Cardiac septum (tissue), 1 donor: ENCODE measurements at regions not wholly inside any gene's neighbourhood (a gene's known extent, or its start where the extent isn't known, plus 50 kb on each side); places are given as distances from the start of the nearest gene placed in this dataset.

ENCODE experiments used
- DNase-seq: peaks from one replicate; pipeline ENCODE4 v3.0.0-alpha.2; 2020; ENCODE audit warnings: low spot score
- intact Hi-C: fragments of 100-400 bp; cut with DNase I; formaldehyde crosslinking; loops from one replicate; pipeline ENCODE4 v1.14.0; 2022
- donor health status: DM: no; HTN: no; CAD: no.

DNA sequence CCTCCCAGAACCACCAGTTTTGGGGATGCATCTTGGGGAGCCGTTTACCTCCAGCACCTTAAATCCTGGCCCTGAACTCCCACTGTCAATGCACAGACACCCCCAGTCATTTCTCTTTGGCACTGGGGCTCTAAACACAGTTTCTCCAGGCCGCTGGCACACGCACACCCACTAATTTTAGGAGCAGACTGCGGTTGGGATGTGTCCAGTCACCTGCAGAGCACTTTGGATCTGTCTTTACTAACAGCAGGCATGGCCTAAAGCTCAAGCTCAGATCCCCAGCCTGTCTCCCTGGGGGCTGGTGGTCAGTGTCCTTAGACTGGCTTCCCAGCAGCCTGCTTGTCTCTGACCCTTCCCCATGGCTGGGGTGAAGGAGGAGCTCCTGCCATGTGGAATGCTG, 49.9 kb downstream of the SYNE3 start:
- no peak for DNase-seq
- intact Hi-C loops: no loop called here

DNA sequence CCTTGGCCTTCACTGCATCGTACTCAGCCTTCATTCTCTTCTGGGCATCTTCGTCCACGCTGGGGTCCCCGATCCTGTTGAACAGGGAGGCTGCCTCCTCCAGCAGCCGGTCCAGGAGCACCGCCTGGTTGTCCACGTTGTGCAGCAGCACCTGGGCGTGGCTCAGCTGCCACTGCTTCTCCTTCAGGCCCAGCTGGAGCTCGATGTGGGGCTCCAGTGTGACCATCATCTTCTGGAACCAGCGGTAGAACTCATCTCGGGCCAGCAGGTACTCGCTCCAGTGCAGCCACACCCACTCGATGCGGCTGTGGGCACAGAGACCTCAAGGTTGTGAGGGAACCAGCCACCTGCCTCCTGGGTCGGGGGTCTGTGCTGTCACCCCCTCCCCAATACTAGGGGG, 50.5 kb downstream of the SYNE3 start:
- DNase-seq: no peak
- intact Hi-C loops: no loop called here

DNA sequence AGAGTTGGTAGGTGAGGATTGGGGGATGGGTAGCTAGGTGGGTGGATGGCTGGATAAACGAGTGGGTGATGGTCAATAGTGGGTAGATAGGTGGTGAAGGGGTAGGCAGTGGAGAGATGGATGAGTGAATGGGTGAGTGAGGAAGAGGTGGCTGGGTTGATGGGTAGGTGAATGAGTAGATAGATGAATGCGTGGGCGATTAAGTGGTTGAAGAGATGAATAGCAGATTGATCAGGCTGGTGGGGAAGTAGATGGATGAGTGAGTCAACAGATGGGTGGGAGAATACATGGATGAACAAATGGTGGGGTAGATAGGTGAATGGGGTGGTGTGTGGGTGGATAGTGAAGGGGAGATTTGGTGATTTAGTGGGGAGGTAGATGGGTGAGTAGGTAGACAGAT, 51.1 kb downstream of the SYNE3 start:
- intact Hi-C loops: no loop called here
- no peak for DNase-seq

DNA sequence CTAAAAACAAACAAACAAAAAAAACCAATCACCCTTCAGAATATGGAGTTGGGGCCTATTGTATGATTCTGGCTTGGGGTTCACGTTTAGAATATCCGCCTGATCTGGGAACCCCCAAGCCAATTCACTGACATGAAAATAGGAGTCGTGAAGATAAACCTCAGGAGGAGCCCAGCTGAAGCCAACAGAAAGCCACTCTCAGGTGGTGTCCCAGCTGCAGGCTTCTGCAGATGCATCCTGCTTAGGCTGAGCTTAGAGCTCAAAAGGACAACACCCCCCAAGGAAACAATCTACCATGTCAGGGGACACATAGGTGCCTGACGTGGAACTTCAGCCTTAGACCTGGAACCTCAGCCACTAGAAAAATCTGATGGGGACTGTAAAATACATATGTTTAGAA, 51.9 kb downstream of the SYNE3 start:
- no peak for DNase-seq
- intact Hi-C loops: no loop called here

DNA sequence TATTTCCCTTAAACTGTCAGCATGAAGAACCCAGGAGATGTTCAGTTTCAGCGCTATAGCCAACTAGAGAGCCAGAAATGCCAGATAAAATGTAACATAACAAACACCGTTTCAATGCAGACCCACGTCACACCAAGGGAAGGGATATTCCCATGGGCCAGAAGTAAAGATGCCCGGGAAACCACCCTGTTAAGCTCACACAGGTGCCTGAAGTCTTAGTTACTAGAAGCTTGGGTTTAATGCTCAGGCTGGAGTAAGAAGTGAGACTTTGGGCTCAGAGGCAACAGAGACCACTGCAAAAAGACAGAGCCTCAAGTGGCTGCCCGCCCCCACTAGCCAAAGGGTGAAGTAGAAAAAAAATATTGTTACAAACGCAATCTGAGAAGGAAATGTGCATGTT, 52.3 kb downstream of the SYNE3 start:
- intact Hi-C loops: no loop called here

DNA sequence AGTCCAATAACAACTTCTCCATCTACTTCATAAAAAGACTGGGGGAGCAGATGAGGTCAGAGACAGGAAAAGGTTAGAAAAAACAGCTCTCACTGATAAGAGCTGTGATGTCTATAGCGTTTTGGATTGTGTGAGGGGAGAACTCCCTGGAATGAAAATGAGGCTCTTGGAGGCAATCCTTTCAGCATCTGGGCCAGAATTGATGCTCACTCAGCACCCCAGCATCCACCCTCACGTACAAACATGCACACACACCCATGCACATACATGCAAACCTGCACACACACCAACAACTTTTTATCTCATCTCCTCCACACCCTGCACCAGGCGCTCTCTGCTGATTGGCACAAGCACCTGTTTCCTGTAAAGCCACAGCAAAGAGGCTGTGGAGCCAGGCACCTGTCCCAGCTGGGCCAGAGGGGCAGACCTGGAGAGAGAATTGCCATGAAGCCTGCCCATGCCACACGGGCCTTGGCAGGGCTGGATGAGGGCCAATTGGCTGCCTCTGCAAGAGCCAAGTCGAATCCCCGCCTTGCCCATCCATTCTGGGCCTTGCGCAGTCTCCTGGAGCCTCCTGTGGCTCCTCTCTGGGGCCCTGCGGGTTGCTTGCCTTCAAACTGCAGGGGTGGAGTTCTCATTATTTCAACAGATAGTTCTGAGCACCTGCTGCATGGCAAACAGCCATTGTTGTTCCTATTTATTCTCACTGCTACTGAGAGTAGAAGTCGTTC, 53.1 kb downstream of the SYNE3 start:
- no peak for DNase-seq
- intact Hi-C loops: no loop called here

More for the DNA sequence above, 52.3 kb downstream of the SYNE3 start:
- no peak for DNase-seq

DNA sequence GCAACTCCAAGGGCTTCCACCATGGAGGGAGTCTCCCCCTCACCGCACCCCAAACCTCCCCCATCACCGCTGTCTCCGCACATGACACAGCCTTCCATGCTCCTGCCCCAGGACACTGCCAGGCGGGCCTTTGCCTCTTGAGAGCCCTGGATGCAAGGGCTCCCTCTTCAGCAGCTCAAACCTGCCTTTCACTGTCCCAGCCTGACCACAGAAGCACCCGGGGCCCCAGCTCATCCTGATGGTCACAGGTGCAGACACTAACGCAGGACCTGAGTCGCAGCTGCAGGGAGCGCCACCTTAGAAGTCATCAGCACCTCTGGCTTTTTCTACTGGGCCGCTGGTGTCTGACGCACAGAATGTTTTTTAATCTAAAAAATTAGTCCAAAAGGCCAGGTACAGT, 54.0 kb downstream of the SYNE3 start:
- intact Hi-C loops: no loop called here
- no peak for DNase-seq

DNA sequence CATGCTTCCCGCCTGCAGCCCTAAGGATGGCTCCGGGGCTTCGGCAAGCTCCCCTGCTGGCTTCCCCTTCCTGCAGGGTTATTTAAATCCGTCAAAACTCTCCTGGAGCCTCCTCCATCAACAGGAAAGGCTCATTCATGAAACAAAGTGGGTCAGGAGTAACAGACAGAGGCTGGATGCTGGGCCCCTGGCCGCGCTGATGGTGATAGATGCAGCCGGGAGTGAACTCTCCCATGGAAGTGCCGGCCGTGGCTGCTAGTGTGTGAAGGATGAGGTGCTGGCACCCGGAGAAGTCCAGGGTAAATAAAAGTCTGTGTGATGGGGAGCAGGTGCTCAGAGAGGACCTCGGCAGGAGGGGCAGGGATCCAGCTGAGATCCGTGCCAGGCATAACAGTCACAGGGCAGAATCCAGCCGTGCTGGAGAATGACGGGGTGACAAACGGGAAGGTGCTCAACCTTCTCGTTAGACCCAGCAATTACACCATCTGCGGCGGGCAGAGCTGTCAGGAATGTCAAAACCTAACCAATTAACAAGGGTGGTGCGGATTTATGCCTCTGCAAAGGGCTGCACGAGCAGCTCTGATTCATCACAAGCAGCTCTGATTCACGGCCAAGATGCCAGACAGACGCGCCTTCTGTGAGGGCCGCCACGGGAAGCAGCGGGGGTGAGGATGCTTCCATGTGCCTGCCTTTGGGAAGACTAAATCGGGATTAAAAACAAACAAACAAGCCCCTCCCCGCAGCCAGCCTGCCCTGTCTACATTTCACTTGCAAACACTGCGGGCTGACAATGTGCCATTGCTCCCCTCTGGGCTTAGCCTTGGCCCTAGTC, 55.6 kb downstream of the SYNE3 start:
- no peak for DNase-seq
- intact Hi-C loops: no loop called here

DNA sequence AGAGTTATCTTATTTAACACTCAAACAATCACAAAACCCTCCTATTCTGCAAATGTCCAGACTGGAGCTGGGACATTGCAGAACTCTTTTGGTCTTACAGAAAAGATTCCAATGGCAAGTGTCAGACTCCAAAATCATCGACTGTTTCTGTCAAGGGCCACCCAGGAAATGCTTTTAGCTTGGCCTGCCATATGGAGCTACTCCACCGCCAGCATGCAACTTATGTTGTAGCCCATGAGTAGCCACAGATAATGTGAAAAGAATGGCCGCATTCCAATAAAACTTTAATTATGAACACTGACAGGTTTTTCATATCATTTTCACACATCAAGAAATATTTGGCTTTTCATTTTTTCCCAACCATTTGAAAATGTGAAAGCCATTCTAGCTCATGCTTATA, 57.5 kb downstream of the SYNE3 start:
- no peak for DNase-seq
- intact Hi-C loops: no loop called here

DNA sequence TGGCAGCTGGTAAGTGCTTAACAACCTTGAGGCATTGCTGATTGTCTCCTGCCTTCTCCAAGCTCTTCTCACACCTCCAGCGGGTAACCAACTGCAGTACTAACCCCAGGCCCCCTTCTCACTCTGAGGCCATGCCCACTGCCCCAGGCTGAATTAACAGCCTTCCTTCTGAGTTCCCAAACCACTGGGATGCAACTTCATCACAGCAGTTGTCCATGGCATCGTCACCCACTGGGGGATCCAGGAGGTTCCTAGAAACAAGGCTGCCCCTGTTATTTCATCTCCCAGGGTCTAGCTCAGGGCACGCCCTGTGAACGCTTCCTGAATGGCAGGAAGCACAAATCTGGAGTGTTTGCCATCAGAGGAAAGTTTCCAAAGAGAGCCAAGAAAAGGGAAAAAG, 58.0 kb downstream of the SYNE3 start:
- intact Hi-C loops: no loop called here
- no peak for DNase-seq

DNA sequence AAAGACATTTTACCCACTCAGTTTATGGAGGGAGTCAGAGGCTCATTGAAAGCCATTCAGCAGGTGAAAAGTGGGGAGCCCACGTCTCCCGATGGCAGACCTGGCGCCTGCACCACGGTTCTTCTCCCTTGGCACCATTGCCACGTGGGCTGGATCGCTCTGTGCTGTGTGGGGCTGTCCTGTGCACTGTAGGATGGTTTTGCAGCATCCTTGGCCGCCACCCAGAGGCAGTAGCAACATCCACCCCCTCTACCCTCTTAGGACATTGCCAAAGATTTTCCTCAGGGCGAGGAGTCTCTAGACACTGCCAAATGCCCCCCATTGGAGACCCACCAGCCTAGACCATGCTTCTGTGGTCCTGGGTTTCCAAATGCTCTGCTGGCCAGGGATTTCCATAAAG, 60.2 kb downstream of the SYNE3 start:
- intact Hi-C loops: no loop called here
- DNase-seq: no peak

DNA sequence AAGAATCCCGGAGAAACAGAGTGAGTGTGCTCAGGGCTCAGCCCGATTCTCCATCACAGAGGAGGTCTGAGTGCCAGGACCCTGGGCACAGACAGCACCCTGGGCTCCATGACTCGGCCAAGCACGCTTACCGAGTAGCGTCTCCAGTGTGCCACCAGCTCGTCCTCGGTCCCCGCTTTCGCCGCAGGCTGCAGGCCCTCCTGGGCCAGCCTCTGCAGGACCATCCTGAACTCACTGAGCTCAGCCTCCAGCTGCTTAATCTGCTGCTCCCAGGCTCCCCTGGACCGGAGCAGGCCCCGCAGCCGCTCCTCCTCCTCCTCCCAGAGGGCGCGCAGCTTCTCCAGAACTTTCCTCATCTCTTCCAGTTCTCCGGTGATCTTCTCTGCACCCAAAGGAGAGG, 61.2 kb downstream of the SYNE3 start:
- DNase-seq: no peak
- intact Hi-C loops: no loop called here

DNA sequence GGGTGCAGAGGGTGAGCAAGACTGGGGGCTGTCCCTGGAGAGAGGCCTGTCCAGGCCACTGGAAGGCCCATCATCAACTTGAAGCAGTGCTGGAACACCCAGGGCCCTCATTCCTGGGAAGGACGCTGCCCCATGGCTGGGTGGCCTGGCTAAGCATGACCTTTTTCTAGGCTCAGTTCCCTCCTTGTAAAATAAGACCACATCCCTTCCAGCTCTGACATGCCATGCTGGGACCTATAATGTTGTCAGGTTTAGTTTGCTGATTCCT, 62.8 kb downstream of the SYNE3 start:
- DNase-seq: no peak
- intact Hi-C loops: no loop called here

DNA sequence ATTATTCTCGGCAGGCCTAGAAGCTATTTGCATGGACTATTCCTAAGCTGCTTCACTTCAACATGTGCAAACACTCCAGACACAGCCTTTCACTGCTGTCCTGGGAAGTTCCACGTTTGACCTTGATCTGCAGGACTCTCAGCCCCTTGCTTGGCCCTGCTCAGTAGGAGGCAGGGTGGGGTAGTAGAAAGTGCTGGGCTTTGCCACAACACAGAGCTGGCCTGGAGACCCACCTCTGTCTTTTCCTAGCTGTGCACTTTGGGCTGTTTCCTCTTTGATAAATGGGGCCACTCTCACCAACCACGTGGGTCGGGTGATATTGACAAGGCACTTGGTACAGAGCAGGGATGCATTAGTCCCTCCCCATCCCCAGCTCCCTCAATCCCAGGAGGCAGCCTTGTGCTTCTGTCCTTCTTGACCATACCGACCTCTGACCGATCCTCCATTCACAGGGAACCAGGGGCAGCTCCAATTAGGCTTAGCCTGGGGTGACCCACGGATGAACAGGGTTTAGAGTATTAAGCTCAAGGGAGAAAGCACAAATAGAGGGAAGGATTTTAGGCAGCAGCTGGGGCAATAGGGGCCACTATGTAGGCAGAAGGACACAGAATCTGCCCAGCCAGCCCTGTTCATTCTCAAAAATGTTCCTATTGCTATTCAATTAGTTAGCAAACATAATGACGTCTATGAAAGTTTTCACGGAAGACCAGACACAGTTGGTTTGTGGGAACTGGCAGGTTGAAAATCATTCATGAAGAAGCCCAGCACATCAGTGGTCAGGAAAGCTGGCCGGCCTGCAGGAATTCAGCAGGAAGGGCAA, 63.3 kb downstream of the SYNE3 start:
- intact Hi-C loops: no loop called here
- DNase-seq: no peak

DNA sequence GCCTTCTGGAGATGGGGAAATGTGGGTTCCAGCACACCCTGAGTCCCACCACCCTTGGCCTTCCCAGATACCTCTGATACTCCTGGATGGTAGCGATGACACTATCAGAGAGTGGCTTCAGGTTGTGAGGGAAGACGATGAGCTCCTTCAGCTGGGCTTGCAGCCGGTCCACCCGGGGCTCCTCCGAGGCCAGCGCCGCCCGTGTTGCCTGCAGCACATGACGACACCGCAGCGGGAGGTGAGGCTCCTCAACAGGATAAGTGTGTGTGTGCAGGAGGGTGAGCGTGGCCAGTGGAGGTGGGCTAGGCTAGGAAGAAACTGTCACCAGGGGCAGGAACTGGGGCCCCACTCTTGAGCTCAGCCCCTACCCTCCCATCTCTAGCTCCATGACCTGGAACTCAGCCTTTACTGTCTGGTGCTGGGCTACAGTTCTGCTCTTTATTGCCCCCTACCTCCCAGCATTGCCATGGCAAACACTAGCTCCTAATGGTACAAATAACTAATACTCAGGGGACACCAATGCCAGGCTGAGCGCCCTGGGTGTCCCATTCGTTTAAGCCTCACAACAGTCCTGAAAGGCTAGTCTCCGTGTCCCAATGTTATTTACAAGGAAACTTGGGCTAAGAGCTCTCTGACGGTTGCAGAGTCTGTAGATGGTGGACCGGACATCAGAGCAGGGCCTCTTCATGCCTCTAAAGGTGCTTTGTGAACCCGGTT, 64.1 kb downstream of the SYNE3 start:
- no peak for DNase-seq

DNA sequence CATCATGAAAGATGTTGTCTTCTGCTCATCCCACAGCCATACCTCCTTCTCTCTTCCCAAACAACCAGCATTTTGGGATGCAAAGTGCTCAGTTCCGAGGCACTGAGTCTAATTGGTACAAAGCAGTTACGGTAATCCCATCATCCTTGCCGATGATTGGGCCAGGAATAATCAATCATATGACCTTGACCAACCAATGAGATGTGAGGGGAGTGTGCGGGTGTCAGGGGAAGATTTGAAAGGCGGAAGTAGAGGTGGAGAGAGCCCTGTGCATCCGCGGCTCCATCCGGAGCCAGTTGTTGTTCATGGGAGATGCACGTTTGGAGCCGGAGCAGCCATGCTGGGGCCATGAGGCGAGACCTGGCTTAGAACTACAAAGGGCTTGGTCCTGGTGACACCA, 67.3 kb downstream of the SYNE3 start:
- no peak for DNase-seq
- intact Hi-C loops: loop anchor here (10.0 kb wide), 1 partner anchor 316 kb away; no protein-coding TSS in a partner anchor

More for the DNA sequence above, 64.1 kb downstream of the SYNE3 start:
- intact Hi-C loops: no loop called here

DNA sequence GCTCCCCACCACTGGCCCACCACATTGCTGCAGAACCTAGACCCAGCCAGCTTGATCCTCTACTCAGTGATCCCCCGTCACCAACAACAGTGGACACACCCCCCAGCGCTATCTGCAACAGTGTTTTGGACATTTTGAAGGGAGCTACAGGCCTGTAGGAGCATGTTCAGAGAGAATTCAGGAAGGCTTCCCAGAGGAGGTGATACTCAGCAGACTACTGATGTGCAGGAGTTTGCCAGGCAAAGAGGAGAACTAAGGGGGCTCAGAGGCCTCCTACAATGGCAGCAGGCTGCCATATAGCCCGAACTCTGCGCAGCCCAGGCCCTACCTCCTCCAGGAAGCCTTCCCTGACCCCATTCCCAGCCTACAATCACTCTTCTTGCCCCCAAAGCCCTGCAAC, 70.0 kb downstream of the SYNE3 start:
- DNase-seq: no peak
- intact Hi-C loops: loop anchor here (10.0 kb wide), 1 partner anchor 318 kb away; no protein-coding TSS in a partner anchor

DNA sequence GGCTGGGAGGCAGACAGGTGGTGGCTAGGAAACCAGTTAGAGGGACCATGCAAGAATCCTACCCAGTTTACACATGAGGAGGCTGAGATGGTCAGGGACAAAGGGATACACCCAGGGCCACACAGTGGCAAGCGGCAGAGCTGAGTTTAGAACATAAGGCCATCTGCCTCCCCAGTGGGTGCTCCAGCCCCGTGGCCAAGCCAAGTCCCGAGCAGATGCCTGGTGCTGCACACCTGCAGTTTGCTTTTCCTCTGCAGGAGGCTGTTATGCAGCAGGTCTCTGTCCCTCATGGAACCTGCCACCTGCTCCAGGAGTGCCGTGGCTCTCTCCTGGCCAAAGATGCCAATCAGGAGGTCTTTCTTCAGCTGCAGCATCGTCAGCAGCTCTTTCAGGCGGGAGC, 70.8 kb downstream of the SYNE3 start:
- intact Hi-C loops: loop anchor here (10.0 kb wide), 1 partner anchor 319 kb away; no protein-coding TSS in a partner anchor
- DNase-seq: no peak

DNA sequence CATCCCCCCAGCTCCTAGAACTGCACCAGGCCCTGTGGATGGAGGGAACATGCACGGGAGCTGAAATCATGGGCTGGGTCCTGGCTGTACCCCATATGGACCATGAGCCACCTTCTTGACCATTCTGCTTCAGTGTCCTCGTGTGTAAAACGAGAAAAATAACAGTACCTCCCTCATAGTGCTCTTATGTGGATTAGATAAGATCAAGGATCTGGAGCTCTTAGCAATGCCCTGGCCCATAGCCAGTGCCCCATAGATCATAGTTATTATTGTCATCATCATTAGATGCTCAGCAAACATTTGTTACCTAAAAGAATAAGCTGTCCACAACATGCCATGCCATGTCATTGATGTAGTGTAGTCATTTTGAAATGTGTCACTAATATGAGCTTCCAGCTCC, 71.3 kb downstream of the SYNE3 start:
- intact Hi-C loops: loop anchor here (10.0 kb wide), 1 partner anchor 320 kb away; no protein-coding TSS in a partner anchor
- no peak for DNase-seq
